ENCODE measurements at regions not wholly inside any gene's neighbourhood (a gene's known extent, or its start where the extent isn't known, plus 50 kb on each side); places are given as distances from the start of the nearest gene placed in this dataset.

DNA sequence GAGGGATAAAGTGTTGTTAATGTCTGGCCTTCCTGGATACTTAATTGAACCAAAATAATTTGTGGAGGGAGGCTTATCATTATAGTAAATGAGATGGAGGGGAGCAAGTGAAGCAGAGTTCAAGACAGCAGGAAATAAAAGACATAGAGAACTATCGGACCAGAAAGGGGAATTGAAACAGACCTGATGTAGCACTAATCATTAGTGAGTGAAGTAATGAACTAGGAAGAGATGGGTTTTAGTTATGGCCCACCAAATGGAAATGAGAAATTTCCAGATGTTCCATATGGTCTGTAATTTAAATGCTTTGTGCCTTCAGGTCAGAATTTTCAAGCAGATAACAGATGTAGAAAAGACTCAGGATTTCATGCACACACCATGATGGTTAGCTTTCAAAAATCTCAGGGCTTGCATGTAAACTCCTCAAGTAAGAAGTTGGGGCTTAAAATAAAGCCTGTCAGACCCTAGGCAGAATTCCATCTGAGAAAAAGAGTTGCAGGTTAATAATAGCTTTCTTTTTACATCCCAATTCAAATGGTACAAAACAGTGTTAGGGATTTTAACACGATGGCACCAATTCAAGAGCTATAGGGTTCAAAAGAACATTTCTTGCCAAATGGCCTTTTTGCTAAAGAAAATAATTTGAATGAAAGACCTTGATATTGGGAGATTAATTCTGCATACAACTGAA is 355.8 kb downstream of the FSCB start:
- DNase-seq (ENCODE audit: low spot score) = no peak

DNA sequence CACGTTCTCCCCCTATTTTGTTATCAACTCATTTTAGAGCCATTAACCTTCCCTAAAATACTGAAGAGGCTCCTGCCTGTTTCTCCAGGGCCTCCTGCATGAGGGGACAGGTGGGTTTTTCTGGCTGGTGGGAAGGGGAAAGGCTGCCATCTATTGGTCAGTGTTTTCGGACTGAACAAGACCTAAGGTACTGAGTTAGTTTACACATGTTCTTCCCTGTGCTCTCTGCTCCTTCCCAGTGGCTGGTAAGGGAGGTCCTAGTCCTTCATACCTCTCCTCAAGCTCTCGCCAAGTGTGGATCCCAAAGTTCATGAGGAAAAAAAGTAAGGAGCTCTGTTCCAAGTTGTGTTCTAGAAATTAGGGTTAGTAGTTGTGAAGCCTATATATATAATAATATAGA is 357.5 kb downstream of the FSCB start:
- no peak for DNase-seq (ENCODE audit: low spot score)

DNA sequence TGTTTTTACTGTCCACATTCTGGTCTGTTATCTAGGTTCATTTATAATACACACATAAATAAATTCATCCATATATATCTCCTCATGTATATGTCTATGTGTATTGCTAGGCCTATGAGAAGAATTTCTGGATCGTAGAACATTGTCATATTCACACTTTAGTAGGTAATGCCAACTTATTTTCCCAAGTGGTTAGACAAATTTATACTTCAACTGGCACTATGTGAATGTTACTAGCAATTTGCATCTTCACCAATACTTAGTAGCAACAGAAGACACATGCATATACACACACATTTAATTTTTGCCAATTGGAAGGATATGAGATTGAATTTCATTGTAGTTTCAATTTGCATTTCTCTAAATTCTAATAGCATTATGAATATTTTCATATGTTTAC is 365.1 kb downstream of the FSCB start:
- DNase-seq (ENCODE audit: low spot score) = no peak

DNA sequence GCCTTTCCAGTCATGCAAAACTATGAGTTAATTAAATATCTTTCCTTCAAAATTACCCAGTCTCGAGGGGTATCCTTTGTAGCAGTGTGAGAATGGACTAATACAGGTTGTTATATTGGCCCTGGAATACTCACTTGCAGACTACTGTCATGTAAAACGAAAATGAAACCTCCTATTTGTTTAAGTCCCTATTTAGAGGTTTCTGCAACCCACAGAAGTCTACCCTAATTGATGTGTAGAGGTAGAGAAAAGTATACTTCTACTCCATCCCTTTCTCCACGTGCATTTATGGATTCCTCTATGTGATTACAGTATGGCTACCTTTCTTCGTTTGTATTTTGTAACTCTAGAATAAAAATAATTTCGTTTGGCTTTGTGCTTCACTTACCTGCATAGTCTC is 371.1 kb downstream of the FSCB start:
- no peak for DNase-seq (ENCODE audit: low spot score)

DNA sequence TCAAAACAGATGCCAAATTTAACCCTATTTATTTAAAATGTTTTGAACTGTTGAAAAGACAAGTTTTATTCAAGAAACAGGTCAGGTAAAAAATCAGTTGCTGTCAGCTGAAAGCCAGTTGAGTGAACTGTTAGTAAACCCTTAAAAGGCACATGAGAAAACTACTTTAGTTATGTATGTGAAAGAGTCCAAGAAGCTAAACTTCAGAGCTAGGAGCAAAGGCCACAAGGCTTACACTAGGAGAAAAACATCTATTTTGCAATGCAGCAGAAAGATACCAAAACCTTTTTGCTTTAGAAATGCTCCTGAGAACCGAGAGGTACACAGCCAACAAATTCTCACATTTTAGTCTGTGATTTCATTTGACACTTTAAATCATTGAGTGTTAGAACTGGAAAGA is 375.2 kb downstream of the FSCB start:
- no peak for DNase-seq (ENCODE audit: low spot score)

DNA sequence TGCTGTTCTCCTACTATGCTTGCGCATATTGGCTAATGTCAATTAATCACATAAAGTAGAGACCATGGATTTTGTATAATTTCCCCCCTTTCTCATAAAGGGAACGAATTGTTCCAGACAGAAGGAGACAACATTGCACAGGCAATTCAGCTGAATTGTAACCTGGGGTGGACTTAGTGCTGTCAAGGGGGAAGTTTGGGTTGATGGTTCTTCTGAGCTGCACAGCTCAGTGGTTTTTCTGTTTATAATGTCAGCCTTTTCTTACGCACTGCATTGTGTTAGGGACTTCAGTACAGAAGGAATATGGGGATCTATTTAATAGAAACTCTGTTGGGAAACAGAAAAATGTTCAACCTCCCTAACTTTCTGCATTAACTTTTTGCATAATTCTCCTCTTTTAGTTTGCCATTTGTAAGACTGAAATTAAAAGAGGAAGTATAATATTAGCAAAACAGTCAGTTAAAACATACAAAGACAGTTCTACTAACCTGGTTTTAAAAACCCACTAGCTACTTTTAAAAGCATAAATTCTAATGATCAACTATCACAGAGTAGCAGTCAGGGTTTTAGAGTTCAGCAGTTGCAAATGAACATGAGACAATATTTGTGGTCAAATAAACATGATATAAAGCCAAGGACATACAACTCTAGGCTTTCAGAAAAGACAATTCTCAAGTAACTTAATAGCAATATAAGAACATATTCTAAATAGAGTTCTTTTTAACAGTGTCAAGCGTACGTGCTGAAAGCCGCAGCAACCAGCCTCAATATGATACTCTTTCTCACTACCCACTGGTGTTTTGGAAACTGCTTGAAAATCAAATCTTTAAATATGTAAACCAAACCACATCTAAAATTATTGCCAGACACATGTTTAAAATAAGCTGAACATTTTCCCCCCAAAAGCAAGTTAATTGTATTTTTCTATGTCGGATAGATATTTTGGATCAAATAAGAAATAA is 393.0 kb downstream of the FSCB start:
- DNase-seq (ENCODE audit: low spot score) = no peak

DNA sequence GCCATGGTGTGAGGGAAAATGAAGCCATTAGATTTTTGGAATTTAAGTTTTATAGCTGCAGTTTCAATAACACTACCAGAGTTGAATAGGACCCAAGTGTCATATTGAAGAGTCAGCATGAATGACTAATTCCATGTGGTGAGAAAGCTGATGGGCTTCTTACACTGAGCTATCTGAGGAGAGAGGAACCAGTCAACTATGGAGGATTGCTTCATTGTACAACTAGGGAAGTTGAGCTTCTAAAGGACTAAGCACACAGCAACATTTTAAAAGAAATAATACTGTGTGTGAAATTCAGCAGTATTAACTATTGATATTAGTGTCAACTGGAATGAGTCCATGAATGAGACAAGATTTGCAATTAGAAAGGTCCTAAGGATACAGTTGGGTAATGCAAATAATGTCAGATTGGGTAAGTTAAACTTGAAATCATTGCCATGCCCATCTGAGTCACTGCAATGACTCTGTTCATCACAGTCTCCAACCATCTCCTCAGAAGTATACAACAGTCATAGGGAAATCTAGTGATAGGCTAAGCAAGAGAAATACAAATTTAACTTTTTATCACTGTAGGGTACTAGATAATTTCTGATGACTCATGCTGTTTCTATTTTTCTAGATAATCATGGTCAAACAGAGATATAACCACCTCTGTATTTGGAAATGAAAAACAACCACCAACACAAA is 394.2 kb downstream of the FSCB start:
- no peak for DNase-seq (ENCODE audit: low spot score)

DNA sequence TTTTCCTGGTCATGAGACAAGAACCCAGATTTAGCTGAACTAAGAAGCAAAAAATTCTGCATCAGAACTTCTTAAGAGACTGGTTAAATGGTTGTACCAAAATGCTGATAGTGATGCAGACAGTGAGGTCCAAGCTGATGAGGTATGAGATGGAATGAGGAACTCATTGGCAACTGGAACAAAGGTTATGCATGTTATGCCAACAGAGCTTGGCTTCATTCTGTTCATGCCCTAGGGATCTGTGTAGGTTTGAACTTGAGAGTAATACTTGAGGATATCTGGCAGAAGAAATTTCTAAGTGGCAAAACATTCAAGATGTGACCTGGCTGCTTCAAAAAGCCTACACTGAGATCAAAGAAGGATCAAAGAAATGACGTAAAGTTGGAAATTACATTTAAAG is 398.0 kb downstream of the FSCB start:
- DNase-seq (ENCODE audit: low spot score) = no peak

DNA sequence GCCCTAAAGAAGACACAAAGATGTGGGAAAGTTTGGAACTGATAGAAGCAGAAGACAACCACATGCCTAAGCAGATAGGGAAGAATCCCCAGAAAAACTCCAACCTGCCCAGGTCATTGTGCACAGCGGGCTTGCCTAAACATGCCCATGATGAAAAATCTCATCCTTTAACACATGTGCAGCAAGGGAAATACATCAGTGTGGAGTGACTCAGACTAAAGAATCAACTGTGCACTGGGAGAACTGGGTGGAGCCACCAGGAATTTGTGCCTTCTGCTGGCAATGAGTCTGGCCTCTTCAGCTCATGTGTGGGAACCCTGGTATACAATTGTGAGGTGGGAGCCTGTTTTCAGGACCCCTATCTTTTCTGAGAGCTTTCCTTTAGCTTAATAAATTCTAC is 398.5 kb downstream of the FSCB start:
- no peak for DNase-seq (ENCODE audit: low spot score)

DNA sequence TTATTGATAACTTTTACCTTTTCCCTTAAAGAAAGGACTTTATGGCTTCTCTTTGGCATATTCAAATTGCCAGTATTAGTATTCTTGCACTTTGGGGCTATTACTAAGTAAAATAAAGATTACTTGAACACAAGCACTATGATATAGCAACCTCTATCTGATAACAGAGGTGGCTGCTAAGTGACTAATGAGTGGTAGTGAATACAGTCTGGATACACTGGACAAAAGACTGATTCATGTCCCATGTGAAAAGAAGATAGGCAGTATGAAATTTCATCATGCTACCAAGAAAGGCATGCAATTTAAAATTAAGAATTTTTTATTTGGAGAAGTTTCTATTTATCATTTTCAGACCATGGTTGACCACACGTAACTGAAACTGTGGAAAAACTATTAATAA is 399.9 kb downstream of the FSCB start:
- DNase-seq (ENCODE audit: low spot score) = no peak

DNA sequence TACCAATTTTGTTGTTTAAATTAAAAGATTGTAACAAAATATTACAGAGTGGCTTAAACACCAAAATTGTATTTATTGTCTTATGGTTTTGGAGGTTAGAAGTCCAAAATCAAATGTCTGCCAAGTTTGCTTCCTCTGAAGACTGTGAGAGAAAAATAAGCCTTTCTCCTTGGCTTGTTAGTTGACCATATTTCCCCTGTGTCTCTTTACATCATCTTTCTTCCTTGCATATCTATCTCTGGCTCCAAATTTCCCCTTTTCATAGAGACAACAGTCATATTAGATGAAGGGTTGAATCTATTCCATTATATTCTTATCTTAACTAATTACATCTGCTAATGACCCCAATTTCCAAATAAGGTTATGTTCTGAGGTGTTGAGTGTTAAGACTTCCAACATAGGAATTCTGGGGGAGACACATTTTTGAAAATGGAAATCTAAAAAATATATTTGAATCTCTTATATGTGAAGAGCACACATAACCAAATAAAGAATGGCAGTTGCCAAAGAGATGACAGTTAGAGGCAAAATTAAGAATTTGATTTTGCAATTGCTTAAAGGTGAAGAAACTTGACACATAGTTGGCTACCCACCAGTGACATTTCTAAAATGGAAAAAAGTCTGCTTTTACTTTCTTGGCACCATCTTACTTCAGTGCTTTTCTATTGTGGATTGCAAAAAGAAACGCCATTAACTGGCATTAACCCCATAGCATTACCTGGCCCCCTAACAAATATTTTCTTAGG is 407.2 kb downstream of the FSCB start:
- no peak for DNase-seq (ENCODE audit: low spot score)

DNA sequence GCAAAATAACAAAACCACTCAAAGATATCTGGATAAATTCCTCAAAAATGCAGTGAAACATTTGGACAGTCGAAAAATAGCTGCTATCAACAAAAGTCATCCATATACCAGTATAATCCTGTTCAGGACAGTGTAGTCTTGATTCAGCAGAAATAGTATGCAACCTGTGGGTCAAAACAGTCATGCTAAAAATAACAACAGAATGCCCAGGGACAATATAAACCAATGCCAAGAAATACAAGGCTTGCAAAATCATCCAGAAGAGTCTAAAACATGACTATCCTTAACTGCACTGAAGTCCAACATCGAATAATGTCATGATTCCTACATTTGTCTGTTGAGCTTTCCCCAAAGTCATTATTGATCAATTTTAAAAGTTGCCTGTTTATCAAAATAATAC is 425.9 kb downstream of the FSCB start:
- DNase-seq (ENCODE audit: low spot score) = no peak

DNA sequence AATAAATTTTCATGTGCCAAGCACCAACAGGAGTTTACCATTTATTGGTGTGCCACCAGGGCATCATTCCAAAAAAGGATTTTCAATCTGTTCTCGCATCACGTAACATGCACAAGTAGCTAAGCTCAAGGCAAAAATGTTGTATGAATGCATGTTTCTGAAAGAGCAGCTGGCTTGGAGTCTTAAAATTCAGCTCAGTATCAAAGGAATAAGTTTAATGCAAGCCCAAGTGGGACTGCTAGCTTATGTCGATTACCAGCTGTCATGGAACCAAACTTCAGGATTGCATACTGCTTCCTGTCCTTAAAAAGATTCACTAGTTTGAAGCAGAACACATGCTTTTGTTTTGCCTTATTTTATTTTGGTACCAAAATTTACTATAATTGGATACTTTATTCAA is 437.0 kb downstream of the FSCB start:
- no peak for DNase-seq (ENCODE audit: low spot score)

DNA sequence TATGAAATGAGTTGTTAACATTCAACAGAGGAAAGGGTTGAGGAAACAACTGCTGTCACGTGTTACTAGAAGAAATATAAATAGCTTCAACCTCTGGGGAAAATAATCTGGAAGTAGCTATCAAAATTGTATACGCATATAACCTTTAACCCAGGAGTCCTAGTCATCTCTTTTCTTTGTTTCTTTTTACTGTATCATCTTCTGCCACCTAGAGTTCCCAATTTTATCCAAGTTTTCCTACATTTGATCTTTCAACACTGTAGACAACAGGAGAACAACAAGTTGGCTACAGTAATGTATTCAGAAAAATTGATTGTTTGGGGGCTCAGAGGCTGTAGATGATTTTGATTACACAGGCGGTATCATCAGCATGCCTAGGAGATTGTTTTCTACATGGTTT is 453.7 kb downstream of the FSCB start:
- no peak for DNase-seq (ENCODE audit: low spot score)

DNA sequence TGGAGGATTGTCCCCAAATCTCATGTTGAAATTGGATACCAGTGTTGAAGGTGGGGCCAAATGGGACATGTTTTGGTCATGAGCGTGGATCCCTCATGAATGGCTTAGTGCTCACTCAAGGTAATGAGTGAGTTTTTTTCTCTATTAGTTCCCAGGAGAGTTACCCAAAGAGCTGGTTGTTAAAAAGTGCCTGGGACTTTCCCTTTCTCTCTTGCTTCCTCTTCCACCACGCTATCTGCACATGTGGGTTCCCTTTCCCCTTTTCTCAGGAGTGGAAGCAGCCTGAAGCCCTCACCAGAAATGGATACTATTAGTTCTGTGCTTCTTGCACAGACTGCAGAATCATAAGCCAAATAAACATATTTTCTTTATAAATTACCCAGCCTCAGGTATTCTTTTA is 465.4 kb downstream of the FSCB start:
- DNase-seq (ENCODE audit: low spot score) = no peak

DNA sequence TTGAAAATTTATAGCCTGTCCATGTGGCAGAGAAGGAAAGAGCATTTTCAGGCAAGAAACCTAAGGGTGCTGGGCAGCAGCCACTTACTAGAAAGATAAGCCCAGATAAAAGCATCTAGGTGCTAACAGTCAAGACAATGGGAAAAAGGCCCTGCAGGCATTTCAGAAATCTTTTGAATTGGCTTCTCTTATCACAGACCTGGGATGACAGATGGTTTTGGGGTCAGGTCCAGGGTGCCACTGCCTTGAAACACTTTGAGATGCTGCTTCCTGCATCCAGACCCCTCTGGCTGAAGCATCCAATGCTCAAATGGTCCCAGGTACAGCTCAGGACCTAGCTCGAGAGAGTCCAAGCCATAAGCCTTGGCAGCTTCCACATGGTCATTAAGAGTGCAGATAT is 466.5 kb downstream of the FSCB start:
- no peak for DNase-seq (ENCODE audit: low spot score)

DNA sequence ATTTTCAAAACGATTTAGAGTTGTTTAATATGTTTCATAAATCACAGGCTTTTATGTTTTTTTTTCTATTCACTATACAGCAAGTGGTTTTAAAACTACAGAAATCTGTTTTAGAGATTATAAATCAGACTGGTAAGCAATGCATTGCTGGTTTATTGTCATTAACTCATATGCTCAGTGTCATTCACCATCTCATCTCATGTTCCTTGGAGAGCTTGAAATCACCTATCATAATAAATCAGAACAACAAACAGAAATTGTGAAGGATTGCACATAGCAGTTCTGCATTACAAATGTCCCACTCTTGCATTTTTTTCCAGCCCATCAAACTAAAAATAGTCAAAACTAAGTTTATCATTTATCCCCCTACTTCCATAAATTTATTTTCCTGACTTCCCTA is 470.8 kb downstream of the FSCB start:
- DNase-seq (ENCODE audit: low spot score) = no peak

DNA sequence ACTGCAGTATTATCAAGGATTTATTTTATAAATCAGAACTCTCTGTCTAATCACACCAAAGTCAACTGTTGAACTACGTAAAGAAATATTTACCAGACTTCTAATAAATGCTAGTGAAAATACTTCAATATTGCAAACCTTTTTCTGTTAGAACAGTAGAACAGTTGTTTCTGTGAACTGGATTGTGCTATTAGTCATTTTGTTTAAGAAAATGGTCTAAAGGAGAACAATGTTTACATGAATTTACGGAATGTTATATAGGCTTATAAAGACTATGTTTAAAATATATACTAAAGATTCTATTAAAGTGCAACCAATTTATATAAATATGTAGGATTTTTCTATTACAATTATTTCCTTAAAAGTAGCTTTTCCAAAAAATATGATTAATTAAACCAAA is 471.4 kb downstream of the FSCB start:
- DNase-seq (ENCODE audit: low spot score) = no peak

DNA sequence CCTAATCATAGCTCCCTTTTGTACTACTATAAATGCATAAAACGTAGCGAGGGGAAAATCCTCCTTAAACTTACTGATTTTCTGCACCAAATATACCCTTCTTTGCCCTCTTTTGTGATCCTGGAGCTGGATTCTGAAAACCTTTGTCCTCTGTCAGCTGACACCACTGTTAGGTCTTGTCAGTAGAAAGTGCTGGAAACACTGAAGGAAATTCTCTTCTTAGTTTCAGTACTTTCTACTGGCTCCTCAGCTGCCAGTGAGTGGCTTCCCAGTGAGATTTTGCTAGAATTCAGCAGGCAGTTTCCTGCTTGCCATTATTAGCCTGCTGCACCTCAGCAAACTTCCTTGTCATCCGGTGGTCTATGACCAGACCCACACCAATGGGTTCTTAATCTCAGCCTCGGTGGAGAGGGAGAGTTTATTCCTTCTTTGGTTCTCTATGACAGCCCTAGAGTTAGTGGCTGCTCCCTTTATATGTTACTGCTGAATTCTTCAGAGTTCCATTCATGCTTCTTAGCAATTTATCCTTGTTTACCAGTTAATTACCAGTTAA is 476.2 kb downstream of the FSCB start:
- DNase-seq (ENCODE audit: low spot score) = no peak

DNA sequence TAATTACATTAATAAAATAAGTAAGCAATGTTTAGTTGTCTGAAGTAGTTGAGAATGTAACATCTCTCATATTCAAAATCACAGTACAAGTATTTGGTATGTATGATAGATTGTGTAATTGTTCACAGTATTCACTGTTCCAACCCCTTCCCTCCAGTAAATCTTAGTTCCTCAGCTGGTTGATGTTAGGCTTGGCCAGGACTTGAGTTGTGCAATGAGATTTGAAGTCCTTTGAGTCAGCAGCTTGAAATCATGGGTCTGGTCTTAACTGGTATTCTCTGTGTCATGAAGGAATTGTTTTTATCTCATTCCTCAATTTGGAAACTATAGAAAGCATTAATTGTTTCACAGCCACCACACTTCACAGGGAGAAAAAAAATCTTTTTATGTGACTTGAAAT is 477.1 kb downstream of the FSCB start:
- no peak for DNase-seq (ENCODE audit: low spot score)

DNA sequence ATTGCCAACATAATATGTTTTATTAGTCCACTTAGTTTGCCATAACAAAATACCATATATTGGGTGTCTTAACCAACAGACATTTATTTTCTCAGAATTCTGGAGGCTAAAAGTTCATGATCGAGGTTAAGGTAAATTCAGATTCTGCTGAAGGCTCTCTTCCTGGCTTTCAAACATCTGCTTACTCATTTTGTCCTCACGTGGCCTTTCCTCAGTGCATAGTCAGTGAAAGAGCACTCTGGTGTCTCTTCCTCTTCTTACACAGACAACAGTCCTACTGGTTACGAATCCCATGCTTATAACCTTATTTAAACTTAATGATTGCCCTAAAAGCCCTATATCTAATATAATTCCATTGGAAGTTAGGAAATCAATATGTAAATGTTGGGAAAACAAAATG is 479.7 kb downstream of the FSCB start:
- no peak for DNase-seq (ENCODE audit: low spot score)

DNA sequence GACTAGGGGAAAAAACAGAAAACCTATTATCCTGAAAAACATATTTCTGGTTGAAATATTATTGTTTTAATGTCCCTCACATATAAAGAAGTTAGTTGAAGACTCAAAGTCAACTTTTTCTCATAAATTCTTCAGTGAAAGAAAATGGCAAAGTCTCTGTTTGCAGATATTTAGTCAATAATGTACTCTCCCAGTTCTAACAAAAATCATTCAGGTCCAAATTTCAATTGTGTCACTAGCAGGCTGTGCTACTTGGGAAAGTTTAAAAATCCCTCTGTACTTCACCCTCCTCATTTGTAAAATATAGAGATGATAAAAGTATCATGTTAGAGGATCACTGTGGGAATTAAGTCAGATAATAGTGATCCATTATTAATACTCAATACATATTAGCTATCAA is 496.5 kb downstream of the FSCB start:
- no peak for DNase-seq (ENCODE audit: low spot score)
